ENCODE measurements at regions not wholly inside any gene's neighbourhood (a gene's known extent, or its start where the extent isn't known, plus 50 kb on each side); places are given as distances from the start of the nearest gene placed in this dataset.

DNA sequence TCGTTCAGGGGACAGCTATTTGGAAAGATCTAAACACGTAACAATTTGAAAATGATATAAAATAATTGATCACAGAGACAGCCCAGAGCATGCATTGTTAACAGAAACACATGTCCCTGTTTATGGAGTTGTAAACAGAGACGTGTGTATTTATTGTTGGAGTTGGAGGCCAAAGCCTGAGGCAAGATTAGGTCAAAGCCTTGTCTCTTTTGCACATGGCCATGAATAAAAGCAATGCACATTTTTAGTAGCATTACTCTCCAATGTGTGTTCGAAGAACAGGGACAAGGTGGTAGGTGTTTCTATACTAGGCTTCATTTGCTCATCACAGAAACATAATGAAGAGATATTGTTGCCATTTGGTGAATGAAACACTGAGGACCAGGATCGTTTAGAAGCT lies 841.5 kb upstream of the FANCL start:
- DNase-seq (ENCODE audit: low read depth in 2 of 2), result no peak

DNA sequence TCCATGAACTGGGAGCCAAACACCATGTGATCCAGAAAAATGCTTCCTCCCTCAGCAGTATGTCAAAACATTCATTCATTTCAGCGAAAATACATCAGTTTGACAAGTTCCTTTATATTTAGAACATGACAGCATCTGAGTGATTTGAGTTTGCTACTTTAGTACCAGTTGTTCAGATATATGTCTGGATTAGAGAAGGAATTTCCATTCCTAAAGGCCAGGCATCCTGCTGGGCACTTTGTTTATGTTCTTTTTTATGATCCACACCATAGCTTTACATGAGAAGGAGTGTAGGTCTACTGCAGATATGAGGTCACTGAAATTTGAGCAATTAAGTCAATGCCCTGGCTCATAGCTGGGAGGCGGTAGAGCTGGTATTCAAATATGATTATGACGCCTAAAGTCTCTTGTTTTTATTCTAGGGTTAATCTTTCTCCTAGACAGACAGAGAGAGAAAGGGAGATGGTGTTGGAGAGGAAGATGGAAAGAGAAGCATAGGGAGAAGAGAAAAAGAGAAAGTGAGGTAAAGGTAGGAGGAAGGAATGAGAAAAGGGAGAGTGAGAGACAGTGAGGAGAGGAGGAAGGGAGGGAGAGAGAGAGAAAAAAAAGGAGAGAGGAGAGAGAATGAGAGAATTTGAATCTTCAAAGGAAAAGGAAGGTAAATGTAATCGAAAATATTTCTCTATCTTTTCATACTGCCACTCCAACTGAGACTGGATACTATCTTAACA lies 839.5 kb upstream of the FANCL start:
- no peak for DNase-seq (ENCODE audit: low read depth in 2 of 2)

DNA sequence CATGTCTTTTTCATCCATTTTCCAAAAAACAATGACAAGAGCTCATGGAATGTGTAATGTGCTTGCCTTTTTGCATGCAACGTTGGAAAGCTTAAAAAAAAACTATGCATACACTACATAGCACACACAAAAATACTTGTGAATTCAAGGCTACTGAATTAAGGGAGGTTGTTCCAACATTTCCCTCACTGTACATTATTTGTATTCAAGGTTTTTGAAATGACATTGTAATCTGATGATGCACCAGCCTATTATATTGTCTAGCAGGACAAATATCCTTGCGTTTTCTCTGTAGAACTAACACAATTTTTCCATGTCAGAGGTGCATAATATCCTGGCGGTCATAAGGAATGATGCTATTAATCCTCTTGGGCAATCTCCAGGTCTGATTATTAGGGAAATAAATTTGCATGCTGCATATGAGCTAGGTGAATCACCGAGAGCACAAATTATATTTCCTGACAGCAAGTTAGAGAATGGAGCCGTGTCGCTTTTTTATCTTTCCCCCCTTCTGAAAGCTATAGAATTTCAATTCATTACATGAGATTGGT lies 836.9 kb upstream of the FANCL start:
- no peak for DNase-seq (ENCODE audit: low read depth in 2 of 2)

DNA sequence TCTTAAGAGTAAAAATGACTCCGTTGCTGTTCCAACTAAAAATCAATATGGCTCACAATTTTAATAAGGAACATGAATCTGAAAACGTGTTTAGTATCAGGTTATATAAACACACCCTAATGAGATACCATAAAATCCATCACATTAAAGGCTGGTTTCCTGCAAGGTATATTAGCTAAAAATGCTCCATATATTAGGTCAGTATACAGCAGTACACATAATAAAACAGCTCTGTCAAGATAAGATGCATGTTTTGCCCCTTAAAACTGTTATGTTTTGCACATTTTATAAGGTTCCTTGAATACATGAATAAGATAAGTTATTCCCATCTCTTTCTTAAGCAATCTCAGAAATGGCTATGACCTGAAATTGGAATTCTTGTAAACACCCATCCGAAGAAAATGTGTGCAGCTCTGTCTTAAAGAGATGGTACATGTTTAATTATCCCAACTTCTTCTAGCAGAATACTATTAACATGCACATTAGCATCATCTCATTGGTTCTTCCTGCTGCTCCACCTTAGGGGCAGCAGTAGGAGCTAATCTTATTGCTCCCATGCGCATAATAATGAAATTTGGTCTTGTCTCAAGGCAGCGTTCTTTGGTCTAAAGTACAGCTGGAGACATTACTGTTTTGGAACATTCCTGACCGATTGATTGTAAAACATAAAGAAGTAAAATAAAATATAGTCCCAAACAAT lies 836.1 kb upstream of the FANCL start:
- no peak for DNase-seq (ENCODE audit: low read depth in 2 of 2)

DNA sequence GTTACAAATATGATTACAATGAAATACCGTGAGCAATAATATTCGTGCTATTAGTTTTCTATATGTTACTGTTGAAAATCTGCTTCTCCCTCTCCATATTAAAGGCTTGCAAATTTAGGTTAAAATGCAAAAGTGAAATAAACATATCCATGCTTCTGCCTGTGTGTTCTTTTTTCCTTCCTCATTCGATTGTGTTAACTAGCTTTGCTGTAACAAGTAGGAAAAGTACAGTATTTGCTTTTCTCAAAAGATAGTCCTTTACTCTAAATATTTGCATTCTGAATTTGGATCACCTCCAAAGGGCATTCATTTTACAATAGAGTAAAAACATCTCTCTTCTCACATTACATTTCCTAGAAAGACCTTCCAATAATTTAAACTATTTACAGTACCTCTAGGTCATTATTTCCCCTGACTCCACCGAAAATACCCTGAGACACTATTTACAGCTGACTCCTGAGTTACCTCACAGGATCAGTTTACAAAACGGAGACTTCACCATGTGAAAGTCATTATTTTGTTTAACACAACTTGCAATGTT lies 835.0 kb upstream of the FANCL start:
- no peak for DNase-seq (ENCODE audit: low read depth in 2 of 2)

DNA sequence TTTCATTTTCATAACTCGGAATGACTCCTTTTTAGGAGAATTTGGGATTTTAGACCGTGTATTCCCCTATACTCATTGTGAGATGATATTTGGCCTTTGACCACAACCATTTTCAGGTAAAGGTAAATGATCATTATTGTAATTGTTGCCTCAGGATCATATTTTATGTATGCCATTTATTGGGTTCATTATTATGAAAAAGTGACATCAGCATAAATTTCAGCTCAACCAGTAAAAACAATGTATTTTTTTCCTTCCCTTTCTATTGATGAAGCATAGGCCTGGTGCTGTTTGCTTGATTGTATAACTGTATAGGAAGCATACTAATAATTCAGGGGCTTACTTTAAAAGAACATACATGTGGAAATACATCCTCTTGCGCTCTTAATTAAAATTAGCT lies 832.9 kb upstream of the FANCL start:
- no peak for DNase-seq (ENCODE audit: low read depth in 2 of 2)

DNA sequence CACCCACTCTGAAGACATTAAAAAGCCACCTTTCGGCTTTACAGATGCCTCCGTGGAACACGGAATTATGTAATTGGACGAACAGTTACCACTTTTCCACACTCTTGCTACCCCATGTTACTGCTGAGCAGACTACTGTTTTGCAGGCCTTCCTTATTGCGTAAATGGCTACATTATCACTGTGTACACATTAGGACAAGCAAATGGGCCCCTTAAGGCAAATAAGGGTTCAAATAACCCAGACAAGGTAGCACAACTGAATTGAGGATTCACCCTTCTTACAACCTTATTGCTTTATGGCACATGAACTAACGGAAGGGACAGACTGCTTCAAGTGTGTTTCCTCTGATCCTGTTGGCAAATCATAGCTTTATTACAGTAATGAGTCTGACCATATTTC lies 832.2 kb upstream of the FANCL start:
- DNase-seq (ENCODE audit: low read depth in 2 of 2), result no peak

DNA sequence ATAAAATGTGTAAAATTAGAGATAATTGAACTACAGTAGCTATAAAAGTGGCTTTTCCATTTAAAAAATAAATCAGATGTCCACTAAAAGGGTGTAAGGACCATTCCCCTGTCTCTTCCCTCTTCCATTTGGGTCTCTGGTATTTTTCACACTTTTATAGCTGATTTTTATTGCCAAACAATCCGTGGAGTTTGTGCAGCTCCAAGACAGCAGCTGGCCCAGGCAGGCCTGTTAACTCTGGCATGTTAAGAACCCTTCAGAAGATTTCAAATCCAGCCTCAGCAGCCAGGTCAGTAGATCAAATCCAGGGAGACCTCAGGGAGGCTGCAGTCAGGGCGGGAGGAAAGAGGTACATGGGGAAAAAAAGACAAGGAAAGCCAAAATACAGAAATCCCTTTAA lies 827.1 kb upstream of the FANCL start:
- DNase-seq (ENCODE audit: low read depth in 2 of 2), result no peak

DNA sequence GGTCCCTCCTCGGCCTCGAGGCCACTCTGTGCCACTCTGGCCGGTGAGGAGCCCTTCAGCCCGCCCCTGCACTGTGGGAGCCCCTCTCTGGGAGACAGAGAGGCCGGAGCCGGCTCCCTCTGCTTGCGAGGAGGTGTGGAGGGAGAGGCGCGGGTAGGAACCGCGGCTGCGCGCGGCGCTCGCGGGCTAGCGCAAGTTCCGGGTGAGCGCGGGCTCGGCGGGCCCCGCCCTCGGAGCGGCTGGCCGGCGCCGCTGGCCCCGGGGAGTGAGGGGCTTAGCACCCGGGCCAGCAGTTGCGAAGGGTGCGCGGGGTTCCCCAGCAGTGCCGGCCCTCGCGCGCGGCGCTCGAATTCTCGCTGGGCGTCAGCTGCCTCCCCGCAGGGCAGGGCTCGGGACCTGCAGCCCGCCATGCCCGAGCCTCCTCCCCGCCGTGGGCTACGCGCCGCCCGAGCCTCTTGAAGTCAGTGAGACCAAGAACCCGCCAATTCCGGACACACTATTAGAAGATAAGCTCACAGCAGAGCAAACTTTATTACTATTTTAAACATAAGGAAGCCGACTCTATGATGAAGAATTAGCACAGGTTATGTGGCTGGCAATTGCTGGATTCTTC lies 825.8 kb upstream of the FANCL start:
- no peak for DNase-seq (ENCODE audit: low read depth in 2 of 2)

DNA sequence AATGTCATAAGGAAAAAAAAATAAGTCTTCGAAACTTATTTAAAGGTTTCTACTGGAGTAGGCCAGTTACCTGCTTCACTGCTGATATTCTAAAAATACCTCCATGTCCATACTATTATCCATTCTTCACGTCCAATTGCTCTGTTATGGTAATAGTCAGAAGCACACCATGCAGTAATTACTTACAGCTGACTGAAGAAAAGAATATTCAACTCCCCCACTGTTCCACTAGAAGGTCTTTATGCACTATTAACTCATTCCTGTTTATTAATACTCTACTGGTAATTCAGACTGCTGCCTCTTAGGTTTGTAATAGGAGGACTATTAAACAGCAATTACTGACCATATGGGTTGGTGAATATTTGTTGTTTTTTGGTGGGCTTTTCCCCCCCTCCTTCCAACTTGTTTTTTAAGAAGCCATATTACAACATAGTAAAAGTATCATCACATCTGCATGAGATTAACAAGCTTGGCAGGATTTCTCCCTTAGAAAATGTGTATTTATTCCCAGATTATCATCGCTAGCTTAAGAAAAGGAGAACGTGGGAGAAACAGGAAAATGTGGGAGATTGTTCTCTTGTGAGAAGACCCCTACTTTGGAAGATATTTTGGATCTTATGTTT lies 806.4 kb upstream of the FANCL start:
- DNase-seq (ENCODE audit: low read depth in 2 of 2), result no peak

DNA sequence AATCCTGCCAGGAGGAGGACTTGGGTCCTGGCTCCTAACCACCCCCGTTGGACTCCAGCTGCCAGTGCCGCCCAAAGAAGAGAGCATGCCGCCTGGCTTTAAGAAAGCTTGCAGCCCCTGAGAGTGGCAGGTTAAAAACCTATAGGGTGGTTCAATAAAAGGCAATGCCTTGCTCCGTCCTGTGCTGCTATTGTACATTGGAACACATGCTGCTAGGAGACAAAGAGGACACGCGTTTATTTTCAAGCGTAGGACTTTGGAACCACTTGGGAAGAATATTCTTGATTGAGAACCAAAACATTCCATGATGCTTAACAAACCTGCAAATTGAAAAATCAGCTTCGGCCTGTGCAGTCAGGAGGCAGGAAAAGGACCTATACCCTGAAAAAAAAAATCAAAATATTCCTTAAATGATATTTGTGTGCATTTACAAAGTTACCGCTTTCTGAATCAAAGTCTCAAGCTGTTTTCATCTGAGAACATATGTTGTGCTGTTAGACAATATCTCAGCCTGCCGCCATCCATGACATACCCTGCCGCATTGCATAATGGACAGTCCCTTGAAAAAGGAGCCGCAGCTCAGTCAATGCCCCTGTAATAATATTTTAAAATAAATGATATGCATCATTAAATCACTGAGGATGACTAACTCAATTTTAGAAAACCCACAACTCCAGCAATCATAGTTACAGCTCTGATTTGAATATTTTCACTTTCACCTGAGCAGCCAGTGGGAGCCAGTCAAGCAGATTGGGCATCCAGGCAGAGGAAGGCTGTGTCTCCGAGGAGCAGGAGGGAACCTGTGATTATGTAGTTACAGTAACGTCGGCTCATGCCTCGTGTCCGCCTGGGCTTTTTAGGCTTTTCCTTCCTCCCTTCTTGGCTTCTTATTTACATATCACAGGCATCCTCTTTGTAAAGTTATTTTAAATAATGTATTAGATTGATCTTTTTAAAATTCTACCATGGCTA lies 805.6 kb upstream of the FANCL start:
- DNase-seq (ENCODE audit: low read depth in 2 of 2), result no peak

DNA sequence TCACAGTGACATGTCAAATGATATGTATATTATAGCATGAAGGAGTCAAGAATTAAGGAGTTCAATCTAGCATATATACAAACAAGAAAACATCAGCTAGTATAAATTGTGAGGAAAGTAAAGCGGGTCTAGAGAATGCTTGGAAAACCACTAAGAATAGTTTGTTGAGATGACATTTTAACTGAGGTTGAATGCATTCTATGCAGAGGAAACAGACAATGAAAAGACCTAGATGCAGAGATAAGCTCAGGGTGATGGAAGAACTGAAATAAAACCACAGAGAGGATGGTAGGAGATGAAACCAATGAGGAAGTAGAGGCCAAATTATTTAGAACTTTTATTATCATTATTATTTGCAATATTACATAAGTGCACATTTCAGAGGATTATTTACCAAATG lies 803.6 kb upstream of the FANCL start:
- DNase-seq (ENCODE audit: low read depth in 2 of 2), result no peak

DNA sequence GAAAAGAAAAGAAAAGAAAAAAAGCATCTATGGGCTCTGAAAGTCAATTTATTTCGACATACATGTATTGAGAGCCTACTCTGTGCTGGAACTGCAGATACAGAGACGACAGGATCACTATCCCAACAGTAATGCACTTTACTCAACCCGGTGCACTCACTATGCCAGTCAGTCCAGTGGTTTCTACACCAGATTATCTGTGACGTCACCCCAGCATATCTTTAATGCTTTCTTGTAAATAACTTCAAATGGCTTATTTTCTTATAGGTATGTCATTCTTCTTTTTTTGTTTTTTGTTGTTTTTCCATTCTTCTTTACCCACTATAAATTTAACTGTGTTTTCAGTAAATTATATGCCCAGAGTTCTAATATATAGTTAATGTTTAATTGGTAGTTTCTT lies 800.0 kb upstream of the FANCL start:
- no peak for DNase-seq (ENCODE audit: low read depth in 2 of 2)

DNA sequence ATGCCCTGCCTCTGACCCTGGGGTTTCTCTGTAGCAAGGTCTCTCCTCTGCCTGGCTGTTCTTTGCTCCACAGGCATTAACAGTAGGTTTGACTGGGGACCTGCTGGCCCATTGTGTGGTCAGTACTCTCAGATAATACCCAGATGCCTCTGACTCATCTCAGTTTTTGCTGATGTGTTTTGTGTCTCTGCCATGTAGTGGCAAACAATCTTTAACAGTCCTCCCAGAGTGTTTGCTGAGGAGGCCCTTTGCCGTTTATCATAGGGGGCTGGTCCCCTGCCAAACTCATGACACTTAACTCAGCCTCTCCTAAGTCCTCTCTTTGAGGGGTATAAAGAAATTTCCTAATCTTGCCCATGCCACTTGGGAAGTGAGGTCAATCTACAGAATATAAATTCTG lies 793.7 kb upstream of the FANCL start:
- no peak for DNase-seq (ENCODE audit: low read depth in 2 of 2)

DNA sequence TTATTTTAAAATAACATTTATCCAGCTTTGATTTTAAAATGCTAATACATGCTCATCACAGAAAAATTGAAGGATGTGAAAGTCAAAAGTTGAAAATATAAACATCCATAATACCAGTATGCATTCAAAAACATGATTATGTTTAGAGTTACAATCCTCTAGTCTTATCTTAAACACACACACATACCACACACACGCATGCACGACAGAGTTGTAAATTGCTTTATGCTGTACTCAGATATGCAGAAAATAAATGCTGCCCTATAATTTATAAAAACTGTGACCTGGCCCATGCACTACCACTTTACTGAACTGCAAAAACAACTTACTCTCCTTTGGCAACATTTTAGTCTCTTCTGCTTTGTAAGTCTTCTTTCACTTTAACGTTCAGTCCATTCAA lies 793.0 kb upstream of the FANCL start:
- no peak for DNase-seq (ENCODE audit: low read depth in 2 of 2)

DNA sequence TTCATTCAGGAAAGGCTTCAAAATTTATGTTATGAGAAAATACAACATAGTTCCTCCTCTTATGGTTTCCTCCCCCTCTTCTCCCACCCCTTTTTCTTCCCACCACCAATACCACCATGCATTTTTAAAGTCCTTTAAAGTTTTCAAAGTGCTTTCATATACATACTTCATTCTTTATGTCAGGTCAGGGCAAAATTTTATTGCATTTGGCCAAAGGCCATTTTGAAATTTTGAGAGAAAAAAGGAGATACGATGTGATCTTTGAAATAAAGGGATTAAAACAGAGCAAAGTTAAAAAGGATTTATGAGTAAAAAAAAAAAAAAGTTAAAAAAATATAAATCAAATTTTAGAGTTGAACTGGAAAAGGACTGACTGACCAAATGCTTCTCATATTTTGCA lies 792.5 kb upstream of the FANCL start:
- no peak for DNase-seq (ENCODE audit: low read depth in 2 of 2)

DNA sequence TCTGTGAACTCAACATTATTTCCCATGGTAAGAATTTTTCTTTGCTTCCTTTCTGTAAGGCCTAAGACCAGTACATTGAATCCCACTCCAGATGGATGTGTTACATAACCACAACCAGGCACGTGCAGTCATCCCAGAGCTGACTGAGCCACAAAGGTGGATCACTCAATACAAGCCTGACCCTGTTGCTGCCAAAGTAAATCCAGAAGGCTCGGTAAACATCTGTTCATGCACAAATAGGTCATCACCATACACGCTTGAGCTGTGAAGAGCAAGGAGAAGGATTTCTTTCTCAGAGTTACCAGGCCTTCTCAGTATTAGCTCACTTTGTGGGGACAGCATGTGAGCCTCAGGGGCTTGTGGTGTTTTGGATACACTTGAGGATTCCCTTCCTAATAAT lies 791.4 kb upstream of the FANCL start:
- DNase-seq (ENCODE audit: low read depth in 2 of 2), result no peak

DNA sequence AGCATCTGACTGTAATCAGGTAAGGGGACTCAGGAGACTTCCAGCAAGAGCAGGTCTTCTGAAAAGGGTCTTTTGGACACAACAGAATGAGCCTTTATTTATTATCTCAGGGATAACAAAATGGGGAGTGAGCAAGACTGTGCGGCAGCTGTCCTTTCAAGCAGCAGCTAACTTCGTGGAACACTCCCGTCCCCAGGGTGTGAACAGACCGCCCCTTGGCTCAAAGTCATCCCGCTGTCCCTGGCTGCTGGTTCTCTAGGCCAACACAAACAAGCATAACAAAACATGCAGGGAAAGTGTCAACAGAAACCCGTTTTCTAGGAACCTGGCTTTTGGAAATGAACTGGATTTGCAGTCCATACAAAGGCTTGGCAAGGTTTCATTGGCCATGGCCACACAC lies 787.9 kb upstream of the FANCL start:
- DNase-seq (ENCODE audit: low read depth in 2 of 2), result no peak

DNA sequence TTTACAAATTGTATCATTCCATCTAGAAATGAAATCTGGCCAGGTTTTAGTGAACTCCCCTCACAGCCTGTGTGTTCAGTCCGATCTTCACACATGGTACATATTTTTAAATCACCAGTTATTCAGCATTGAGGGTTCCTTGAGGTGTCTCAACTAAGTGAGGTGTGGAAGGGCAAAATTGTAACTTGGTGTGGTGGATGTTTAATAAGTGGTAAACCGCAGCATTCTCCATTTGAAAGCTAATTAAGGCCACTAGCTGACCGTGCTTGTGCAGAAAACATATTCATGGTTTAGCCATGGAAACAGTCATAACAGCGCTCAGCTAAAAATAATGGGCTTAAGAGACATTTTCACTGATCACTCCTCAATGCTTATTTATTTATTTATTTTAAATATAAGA lies 786.2 kb upstream of the FANCL start:
- DNase-seq (ENCODE audit: low read depth in 2 of 2), result no peak

DNA sequence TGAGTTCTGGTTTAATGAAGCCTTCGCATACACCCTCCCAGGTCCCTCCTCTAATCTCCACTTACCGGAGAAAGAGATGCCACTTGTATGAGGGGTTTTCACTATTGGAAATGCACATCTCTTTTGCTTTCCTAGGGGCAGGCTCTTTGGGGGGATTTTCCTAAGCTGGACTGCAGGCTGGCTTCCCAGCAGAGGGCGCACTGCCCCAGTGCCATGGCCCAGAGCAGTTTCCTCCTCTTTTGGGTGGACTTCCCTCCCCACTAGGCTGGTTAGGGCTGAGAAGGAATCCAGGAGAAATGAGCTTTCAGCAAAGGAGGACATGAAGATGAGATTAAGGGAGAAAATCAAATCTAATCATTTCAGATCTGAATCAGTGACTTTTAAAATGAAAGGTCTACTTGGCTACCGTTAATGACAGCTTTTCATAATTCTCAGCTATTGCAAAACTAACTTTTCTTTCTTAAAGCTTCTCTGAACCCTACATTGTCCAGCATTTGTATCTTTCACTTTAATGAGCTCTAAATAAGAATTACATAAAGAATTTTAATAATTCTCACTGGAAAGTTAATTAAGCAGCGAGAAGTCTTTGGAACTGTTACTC lies 784.1 kb upstream of the FANCL start:
- DNase-seq (ENCODE audit: low read depth in 2 of 2), result no peak

DNA sequence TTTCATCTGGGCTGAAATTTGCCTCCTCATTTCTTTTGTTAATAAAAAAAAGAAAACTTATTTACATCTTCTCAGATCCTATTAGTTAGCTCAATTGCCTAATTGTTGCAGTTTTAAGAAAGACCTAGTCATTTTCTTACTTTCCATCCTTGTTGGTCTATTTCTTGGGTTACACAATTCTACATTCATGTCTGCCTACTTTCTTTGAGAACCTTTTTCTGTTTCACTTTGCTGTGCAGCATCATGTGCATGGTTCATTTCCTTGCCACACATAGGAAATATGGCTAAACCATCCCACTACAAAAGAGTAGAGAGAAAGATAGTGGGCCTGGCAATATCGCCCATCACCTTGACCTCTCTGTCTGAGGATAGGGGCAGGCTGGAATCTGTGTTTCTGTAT lies 780.7 kb upstream of the FANCL start:
- no peak for DNase-seq (ENCODE audit: low read depth in 2 of 2)
